IMR-90 (cell line): ENCODE measurements at regions not wholly inside any gene's neighbourhood (a gene's known extent, or its start where the extent isn't known, plus 50 kb on each side); places are given as distances from the start of the nearest gene placed in this dataset.

Source experiments
- ATAC-seq: fragments of 200-7000 bp; cut with Tn5 transposase; 2 replicates; pipeline ENCODE4 v1.9.1; 2020; ENCODE audit warnings: low read depth, mild to moderate bottlenecking, moderate library complexity
- BruUV-seq: library from RNA; stranded (reverse); fragments of 400-500 nt; replicated peaks from 2 replicates; lab custom pipeline; 2021; lab: Mats Ljungman, UMichigan
- CTCF ChIA-PET: fragments of 300-600 bp; formaldehyde crosslinking; extraction: SDS; loops from one replicate; lab custom pipeline; 2021; ENCODE audit warnings: antibody characterized with exemption; lab: Yijun Ruan, JAX
- POLR2A ChIA-PET: fragments of 300-600 bp; sonication (Branson Sonifier 250); formaldehyde crosslinking; loops from one replicate; lab custom pipeline; 2022; ENCODE audit warnings: antibody characterized with exemption; ENCODE audit not compliant: unreplicated experiment; lab: Charles Lee
- DNase-seq: peaks from one replicate; pipeline ENCODE4 v3.0.0; 2013
- H2AFZ ChIP-seq: replicated peaks from 2 replicates; pipeline ENCODE3; 2013; ENCODE audit warnings: low read length, mild to moderate bottlenecking; ENCODE audit not compliant: poor library complexity
- H2AK5ac ChIP-seq: 2 replicates; pipeline ENCODE4 v1.6.1; 2013; ENCODE audit warnings: low read depth, low read length, inconsistent platforms
- H2AK9ac ChIP-seq: replicated peaks from 2 replicates; pipeline ENCODE3; 2013; ENCODE audit warnings: mild to moderate bottlenecking, low read depth, low read length, moderate library complexity; ENCODE audit not compliant: poor library complexity
- H2BK120ac ChIP-seq: 2 replicates; pipeline ENCODE4 v1.6.1; 2013; ENCODE audit warnings: low read depth, low read length, inconsistent platforms
- H2BK15ac ChIP-seq: 3 replicates; pipeline ENCODE4 v1.6.1; 2013; ENCODE audit warnings: low read depth, low read length, inconsistent platforms
- H2BK20ac ChIP-seq: 2 replicates; pipeline ENCODE4 v1.6.1; 2013; ENCODE audit warnings: low read depth, mild to moderate bottlenecking, inconsistent platforms, low read length, moderate library complexity
- H2BK5ac ChIP-seq: 2 replicates; pipeline ENCODE4 v1.6.1; 2013; ENCODE audit warnings: mild to moderate bottlenecking, low read depth, low read length, inconsistent platforms; ENCODE audit not compliant: poor library complexity, severe bottlenecking
- H3K14ac ChIP-seq: replicated peaks from 2 replicates; pipeline ENCODE4 v1.6.1; 2013; ENCODE audit warnings: low read depth, low read length, inconsistent platforms
- H3K18ac ChIP-seq: 2 replicates; pipeline ENCODE4 v1.6.1; 2013; ENCODE audit warnings: low read depth, low read length, control low read depth
- H3K23ac ChIP-seq: 2 replicates; pipeline ENCODE4 v1.6.1; 2013; ENCODE audit warnings: low read depth, low read length, inconsistent platforms
- H3K27ac ChIP-seq: 2 replicates; pipeline ENCODE4 v1.5.1; 2013; ENCODE audit warnings: mild to moderate bottlenecking, control low read depth, low read length; ENCODE audit not compliant: insufficient read depth
- H3K27me3 ChIP-seq: 2 replicates; pipeline ENCODE4 v1.6.1; 2013; ENCODE audit warnings: low read length; ENCODE audit not compliant: control insufficient read depth, insufficient read depth
- H3K36me3 ChIP-seq: 2 replicates; pipeline ENCODE4 v1.6.1; 2013; ENCODE audit warnings: low read length, mixed read lengths; ENCODE audit not compliant: control insufficient read depth, insufficient read depth
- H3K4ac ChIP-seq: 2 replicates; pipeline ENCODE4 v1.6.1; 2013; ENCODE audit warnings: low read depth, low read length, inconsistent platforms
- H3K4me1 ChIP-seq: 2 replicates; pipeline ENCODE4 v1.6.1; 2013; ENCODE audit warnings: low read length, mixed read lengths; ENCODE audit not compliant: control insufficient read depth, insufficient read depth
- H3K4me2 ChIP-seq: 2 replicates; pipeline ENCODE4 v1.6.1; 2013; ENCODE audit warnings: low read depth, mild to moderate bottlenecking, control low read depth, low read length, moderate library complexity
- H3K4me3 ChIP-seq: 2 replicates; pipeline ENCODE4 v1.5.1; 2013; ENCODE audit warnings: low read depth, mild to moderate bottlenecking, control low read depth, low read length, moderate library complexity; ENCODE audit not compliant: insufficient read depth
- H3K56ac ChIP-seq: 2 replicates; pipeline ENCODE4 v1.6.1; 2013; ENCODE audit warnings: low read length, inconsistent platforms; ENCODE audit not compliant: insufficient read depth; ENCODE audit errors: extremely low read depth
- H3K79me1 ChIP-seq, 2 experiments: 2 replicates each; pipeline ENCODE4 v1.6.1; 2013; ENCODE audit warnings: low read length in 2 of 2, inconsistent platforms in 1 of 2, low read depth in 1 of 2
- H3K9ac ChIP-seq: 2 replicates; pipeline ENCODE4 v1.6.1; 2013; ENCODE audit warnings: low read depth, low read length, control low read depth
- H3K9me1 ChIP-seq: 2 replicates; pipeline ENCODE4 v1.6.1; 2013; ENCODE audit warnings: low read length, inconsistent platforms; ENCODE audit not compliant: insufficient read depth
- H3K9me3 ChIP-seq: 2 replicates; pipeline ENCODE4 v1.6.1; 2013; ENCODE audit warnings: low read length; ENCODE audit not compliant: control insufficient read depth, insufficient read depth
- H4K20me1 ChIP-seq: 2 replicates; pipeline ENCODE4 v1.6.1; 2013; ENCODE audit warnings: low read length, inconsistent platforms; ENCODE audit not compliant: insufficient read depth
- H4K5ac ChIP-seq: 2 replicates; pipeline ENCODE4 v1.6.1; 2013; ENCODE audit warnings: mild to moderate bottlenecking, low read depth, low read length, control low read depth
- H4K8ac ChIP-seq, 2 experiments: 2 replicates each; pipeline ENCODE4 v1.6.1; 2013; ENCODE audit warnings: low read depth in 2 of 2, low read length in 2 of 2, control low read depth in 1 of 2, inconsistent platforms in 1 of 2
- H4K91ac ChIP-seq: 2 replicates; pipeline ENCODE4 v1.6.1; 2013; ENCODE audit warnings: low read depth, low read length, inconsistent platforms; ENCODE audit not compliant: insufficient read depth
- BHLHE40 ChIP-seq: fragments of 150-350 bp; IDR thresholded peaks from 2 replicates; pipeline ENCODE4 v1.6.1; 2016; ENCODE audit warnings: mild to moderate bottlenecking, low read depth, low read length
- CEBPB ChIP-seq: IDR thresholded peaks from 2 replicates; pipeline ENCODE4 v1.6.1; 2012; ENCODE audit warnings: low read depth, low read length, improper control_type of control experiment
- CHD1 ChIP-seq: IDR thresholded peaks from 2 replicates; pipeline ENCODE4 v1.6.1; 2012; ENCODE audit warnings: low read depth, low read length, improper control_type of control experiment
- CTCF ChIP-seq: conservative IDR thresholded peaks from 2 replicates; pipeline ENCODE4 v1.5.1; 2012; ENCODE audit warnings: mild to moderate bottlenecking, low read depth, low read length, improper control_type of control experiment
- ELK1 ChIP-seq: fragments of 150-350 bp; IDR thresholded peaks from 2 replicates; pipeline ENCODE4 v1.6.1; 2016; ENCODE audit warnings: low read depth, mild to moderate bottlenecking, low read length, moderate library complexity, borderline replicate concordance
- FOS ChIP-seq: fragments of 150-350 bp; IDR thresholded peaks from 2 replicates; pipeline ENCODE4 v1.6.1; 2016; ENCODE audit warnings: low read depth, low read length
- MAFK ChIP-seq: IDR thresholded peaks from 2 replicates; pipeline ENCODE4 v1.6.1; 2012; ENCODE audit warnings: low read depth, low read length, improper control_type of control experiment
- MAZ ChIP-seq: IDR thresholded peaks from 2 replicates; pipeline ENCODE4 v1.6.1; 2012; ENCODE audit warnings: low read depth, mild to moderate bottlenecking, low read length, improper control_type of control experiment, moderate library complexity, borderline replicate concordance
- MXI1 ChIP-seq: IDR thresholded peaks from 2 replicates; pipeline ENCODE4 v1.6.1; 2012; ENCODE audit warnings: low read depth, mild to moderate bottlenecking, low read length, moderate library complexity, borderline replicate concordance
- NFE2L2 ChIP-seq: fragments of 150-350 bp; IDR thresholded peaks from 2 replicates; pipeline ENCODE4 v1.6.1; 2016; ENCODE audit warnings: low read depth, mild to moderate bottlenecking, low read length
- POLR2A ChIP-seq: IDR thresholded peaks from 2 replicates; pipeline ENCODE4 v1.6.1; 2012; ENCODE audit warnings: mild to moderate bottlenecking, low read depth, low read length
- RAD21 ChIP-seq: IDR thresholded peaks from 2 replicates; pipeline ENCODE4 v1.6.1; 2012; ENCODE audit warnings: low read length, improper control_type of control experiment
- RCOR1 ChIP-seq: IDR thresholded peaks from 2 replicates; pipeline ENCODE4 v1.6.1; 2012; ENCODE audit warnings: mild to moderate bottlenecking, low read length, improper control_type of control experiment; ENCODE audit not compliant: insufficient replicate concordance
- RFX5 ChIP-seq: IDR thresholded peaks from 2 replicates; pipeline ENCODE4 v1.8.0; 2012; ENCODE audit warnings: low read depth, mild to moderate bottlenecking, low read length, moderate library complexity
- SMC3 ChIP-seq: fragments of 150-350 bp; IDR thresholded peaks from 2 replicates; pipeline ENCODE4 v1.6.1; 2016; ENCODE audit warnings: low read depth, mild to moderate bottlenecking, antibody characterized with exemption, low read length, moderate library complexity
- USF2 ChIP-seq: fragments of 150-350 bp; IDR thresholded peaks from 2 replicates; pipeline ENCODE4 v1.6.1; 2017; ENCODE audit warnings: mild to moderate bottlenecking, antibody characterized with exemption, low read length, low read depth
- WGBS, 2 experiments: methylation state at CpG; one replicate each; pipeline versions ENCODE4 v1.1.5 to v1.1.7; 2013; ENCODE audit warnings: missing lambda C conversion rate in 2 of 2; ENCODE audit not compliant: insufficient read length in 1 of 2; ENCODE audit errors: extremely low coverage in 2 of 2; 5-methylcytosine and 5-hydroxymethylcytosine counted together
- dilution Hi-C: fragments of 300-500 bp; cut with HindIII; formaldehyde crosslinking; loops from one replicate; pipeline ENCODE4 v1.14.3; 2018; ENCODE audit warnings: low sequenced_read_pairs; ENCODE audit not compliant: unreplicated experiment
- in situ Hi-C: fragments of 300-500 bp; cut with MboI; formaldehyde crosslinking; loops from 3 replicates; pipeline ENCODE4 v1.14.3; 2019; ENCODE audit warnings: low sequenced_read_pairs, inconsistent platforms, mixed read lengths
- intact Hi-C: fragments of 100-400 bp; cut with micrococcal nuclease; formaldehyde crosslinking; loops from 2 replicates; pipeline ENCODE4 v1.10.0; 2022

- no peak overlapping the region for H3K23ac ChIP-seq
- no peak overlapping the region for H3K4me3 ChIP-seq
- no peaks in the 10 kb centered on the region for H4K20me1 ChIP-seq
- intact Hi-C loops (no loop called here), dilution Hi-C loops (no loop called here), in situ Hi-C loops (no loop called here)
- ATAC-seq = peak; percentile 24; the same call in 1 of the 2 replicates
- no peaks in the 10 kb centered on the region for H3K9me1 ChIP-seq
- no peak overlapping the region for H4K91ac ChIP-seq
- H2AFZ ChIP-seq = no peak overlapping the region
- H3K14ac ChIP-seq = no peak overlapping the region
- H2BK5ac ChIP-seq = no peak overlapping the region
- no peak overlapping the region for H2BK15ac ChIP-seq
- no peaks in the 10 kb centered on the region for H3K36me3 ChIP-seq
- no peak overlapping the region for H2AK5ac ChIP-seq
- no peak overlapping the region for H2BK120ac ChIP-seq
- H3K4ac ChIP-seq = no peak overlapping the region
- no peak overlapping the region for H2AK9ac ChIP-seq
- no peaks in the 10 kb centered on the region for H3K9me3 ChIP-seq
- no peak overlapping the region for H2BK20ac ChIP-seq
- WGBS, 2 experiments = no CpG with 5 or more reads among the region's 2 CpGs
- H3K18ac ChIP-seq = no peak overlapping the region
- POLR2A ChIA-PET = interaction anchor here (0.5 kb wide), 1 partner anchor 12 kb away, joined by 4 read pairs; no protein-coding TSS in a partner anchor
- H4K8ac ChIP-seq = no peak overlapping the region
- no peaks in the 10 kb centered on the region for H3K4me1 ChIP-seq
- no peaks in the 10 kb centered on the region for H3K27me3 ChIP-seq
- no peak overlapping the region; the same call in 1 of the 2 replicates for H3K56ac ChIP-seq
- no peaks in the 10 kb centered on the region for H3K79me1 ChIP-seq
- no peak overlapping the region for H3K9ac ChIP-seq
- H4K5ac ChIP-seq = no peak overlapping the region
- DNase-seq = peak; percentile 36
- H3K4me2 ChIP-seq = no peak overlapping the region
- H3K27ac ChIP-seq = no peak overlapping the region
- TF ChIP-seq SMC3 (no peak), CHD1 (no peak), MAZ (no peak), FOS (no peak), RFX5 (no peak), BHLHE40 (no peak), NFE2L2 (no peak), USF2 (no peak), CTCF (no peak), RCOR1 (no peak), MXI1 (no peak), ELK1 (no peak), POLR2A (no peak), MAFK (no peak), CEBPB (no peak), RAD21 (no peak)
- BruUV-seq = no TSS peak
- CTCF ChIA-PET = no interaction called here
Observed at GRCh38 chr13:68176475-68176874, 946.3 kb upstream of the PCDH9 start.
